ENCODE measurements at regions not wholly inside any gene's neighbourhood (a gene's known extent, or its start where the extent isn't known, plus 50 kb on each side); places are given as distances from the start of the nearest gene placed in this dataset.

DNA sequence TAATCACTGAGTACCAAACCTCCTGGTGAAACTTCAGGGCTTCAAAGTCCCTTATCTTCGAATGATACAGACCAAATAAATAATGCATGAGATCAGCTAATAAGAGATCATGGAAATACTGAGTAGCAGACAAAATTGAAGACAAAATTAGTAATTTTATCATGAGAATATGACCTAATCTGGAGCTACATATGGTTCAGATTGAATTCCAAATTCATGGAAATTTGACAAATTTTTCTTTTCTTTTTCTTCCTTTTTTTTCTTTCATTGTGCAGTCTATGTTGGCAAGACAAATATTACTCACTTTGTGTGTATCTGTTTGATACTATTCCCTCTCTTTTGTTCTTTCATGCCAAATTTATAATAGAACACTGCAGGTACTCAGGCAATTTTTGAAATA is 218.1 kb upstream of the KCNJ16 start:
- TF ChIP-seq EP300 (conservative IDR thresholded peaks at IDR 0.05; ENCODE audit: poor library complexity, severe bottlenecking): no peak
- TF ChIP-seq, protein P1, sequence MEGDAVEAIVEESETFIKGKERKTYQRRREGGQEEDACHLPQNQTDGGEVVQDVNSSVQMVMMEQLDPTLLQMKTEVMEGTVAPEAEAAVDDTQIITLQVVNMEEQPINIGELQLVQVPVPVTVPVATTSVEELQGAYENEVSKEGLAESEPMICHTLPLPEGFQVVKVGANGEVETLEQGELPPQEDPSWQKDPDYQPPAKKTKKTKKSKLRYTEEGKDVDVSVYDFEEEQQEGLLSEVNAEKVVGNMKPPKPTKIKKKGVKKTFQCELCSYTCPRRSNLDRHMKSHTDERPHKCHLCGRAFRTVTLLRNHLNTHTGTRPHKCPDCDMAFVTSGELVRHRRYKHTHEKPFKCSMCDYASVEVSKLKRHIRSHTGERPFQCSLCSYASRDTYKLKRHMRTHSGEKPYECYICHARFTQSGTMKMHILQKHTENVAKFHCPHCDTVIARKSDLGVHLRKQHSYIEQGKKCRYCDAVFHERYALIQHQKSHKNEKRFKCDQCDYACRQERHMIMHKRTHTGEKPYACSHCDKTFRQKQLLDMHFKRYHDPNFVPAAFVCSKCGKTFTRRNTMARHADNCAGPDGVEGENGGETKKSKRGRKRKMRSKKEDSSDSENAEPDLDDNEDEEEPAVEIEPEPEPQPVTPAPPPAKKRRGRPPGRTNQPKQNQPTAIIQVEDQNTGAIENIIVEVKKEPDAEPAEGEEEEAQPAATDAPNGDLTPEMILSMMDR (IDR thresholded peaks at IDR 0.05; ENCODE audit: poor library complexity, severe bottlenecking): no peak
- TF ChIP-seq POLR2AphosphoS5 (IDR thresholded peaks at IDR 0.05): no peak
- TF ChIP-seq TAF1 (IDR thresholded peaks at IDR 0.05; ENCODE audit: low read depth): no peak
- TF ChIP-seq EZH2 (IDR thresholded peaks at IDR 0.05; ENCODE audit: borderline replicate concordance, insufficient read depth, low read length, poor library complexity, severe bottlenecking): no peak
- no peak for TF ChIP-seq RAD21 (conservative IDR thresholded peaks at IDR 0.05)
- no peak for TF ChIP-seq SMC3 (conservative IDR thresholded peaks at IDR 0.05; ENCODE audit: poor library complexity)
- TF ChIP-seq, protein P2, sequence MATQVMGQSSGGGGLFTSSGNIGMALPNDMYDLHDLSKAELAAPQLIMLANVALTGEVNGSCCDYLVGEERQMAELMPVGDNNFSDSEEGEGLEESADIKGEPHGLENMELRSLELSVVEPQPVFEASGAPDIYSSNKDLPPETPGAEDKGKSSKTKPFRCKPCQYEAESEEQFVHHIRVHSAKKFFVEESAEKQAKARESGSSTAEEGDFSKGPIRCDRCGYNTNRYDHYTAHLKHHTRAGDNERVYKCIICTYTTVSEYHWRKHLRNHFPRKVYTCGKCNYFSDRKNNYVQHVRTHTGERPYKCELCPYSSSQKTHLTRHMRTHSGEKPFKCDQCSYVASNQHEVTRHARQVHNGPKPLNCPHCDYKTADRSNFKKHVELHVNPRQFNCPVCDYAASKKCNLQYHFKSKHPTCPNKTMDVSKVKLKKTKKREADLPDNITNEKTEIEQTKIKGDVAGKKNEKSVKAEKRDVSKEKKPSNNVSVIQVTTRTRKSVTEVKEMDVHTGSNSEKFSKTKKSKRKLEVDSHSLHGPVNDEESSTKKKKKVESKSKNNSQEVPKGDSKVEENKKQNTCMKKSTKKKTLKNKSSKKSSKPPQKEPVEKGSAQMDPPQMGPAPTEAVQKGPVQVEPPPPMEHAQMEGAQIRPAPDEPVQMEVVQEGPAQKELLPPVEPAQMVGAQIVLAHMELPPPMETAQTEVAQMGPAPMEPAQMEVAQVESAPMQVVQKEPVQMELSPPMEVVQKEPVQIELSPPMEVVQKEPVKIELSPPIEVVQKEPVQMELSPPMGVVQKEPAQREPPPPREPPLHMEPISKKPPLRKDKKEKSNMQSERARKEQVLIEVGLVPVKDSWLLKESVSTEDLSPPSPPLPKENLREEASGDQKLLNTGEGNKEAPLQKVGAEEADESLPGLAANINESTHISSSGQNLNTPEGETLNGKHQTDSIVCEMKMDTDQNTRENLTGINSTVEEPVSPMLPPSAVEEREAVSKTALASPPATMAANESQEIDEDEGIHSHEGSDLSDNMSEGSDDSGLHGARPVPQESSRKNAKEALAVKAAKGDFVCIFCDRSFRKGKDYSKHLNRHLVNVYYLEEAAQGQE (IDR thresholded peaks at IDR 0.05; ENCODE audit: borderline replicate concordance): no peak
- TF ChIP-seq MXI1 (conservative IDR thresholded peaks at IDR 0.05; ENCODE audit: poor library complexity, severe bottlenecking): no peak
